IMR-90 (cell line): ENCODE measurements at regions not wholly inside any gene's neighbourhood (a gene's known extent, or its start where the extent isn't known, plus 50 kb on each side); places are given as distances from the start of the nearest gene placed in this dataset.

Experiments used
- ATAC-seq: fragments of 200-7000 bp; cut with Tn5 transposase; 2 replicates; pipeline ENCODE4 v1.9.1; 2020; ENCODE audit warnings: low read depth, mild to moderate bottlenecking, moderate library complexity
- BruUV-seq: library from RNA; stranded (reverse); fragments of 400-500 nt; replicated peaks from 2 replicates; lab custom pipeline; 2021; lab: Mats Ljungman, UMichigan
- CTCF ChIA-PET: fragments of 300-600 bp; formaldehyde crosslinking; extraction: SDS; loops from one replicate; lab custom pipeline; 2021; ENCODE audit warnings: antibody characterized with exemption; lab: Yijun Ruan, JAX
- POLR2A ChIA-PET: fragments of 300-600 bp; sonication (Branson Sonifier 250); formaldehyde crosslinking; loops from one replicate; lab custom pipeline; 2022; ENCODE audit warnings: antibody characterized with exemption; ENCODE audit not compliant: unreplicated experiment; lab: Charles Lee
- DNase-seq: peaks from one replicate; pipeline ENCODE4 v3.0.0; 2013
- H2AFZ ChIP-seq: replicated peaks from 2 replicates; pipeline ENCODE3; 2013; ENCODE audit warnings: low read length, mild to moderate bottlenecking; ENCODE audit not compliant: poor library complexity
- H2AK5ac ChIP-seq: 2 replicates; pipeline ENCODE4 v1.6.1; 2013; ENCODE audit warnings: low read depth, low read length, inconsistent platforms
- H2AK9ac ChIP-seq: replicated peaks from 2 replicates; pipeline ENCODE3; 2013; ENCODE audit warnings: mild to moderate bottlenecking, low read depth, low read length, moderate library complexity; ENCODE audit not compliant: poor library complexity
- H2BK120ac ChIP-seq: 2 replicates; pipeline ENCODE4 v1.6.1; 2013; ENCODE audit warnings: low read depth, low read length, inconsistent platforms
- H2BK15ac ChIP-seq: 3 replicates; pipeline ENCODE4 v1.6.1; 2013; ENCODE audit warnings: low read depth, low read length, inconsistent platforms
- H2BK20ac ChIP-seq: 2 replicates; pipeline ENCODE4 v1.6.1; 2013; ENCODE audit warnings: low read depth, mild to moderate bottlenecking, inconsistent platforms, low read length, moderate library complexity
- H2BK5ac ChIP-seq: 2 replicates; pipeline ENCODE4 v1.6.1; 2013; ENCODE audit warnings: mild to moderate bottlenecking, low read depth, low read length, inconsistent platforms; ENCODE audit not compliant: poor library complexity, severe bottlenecking
- H3K14ac ChIP-seq: replicated peaks from 2 replicates; pipeline ENCODE4 v1.6.1; 2013; ENCODE audit warnings: low read depth, low read length, inconsistent platforms
- H3K18ac ChIP-seq: 2 replicates; pipeline ENCODE4 v1.6.1; 2013; ENCODE audit warnings: low read depth, low read length, control low read depth
- H3K23ac ChIP-seq: 2 replicates; pipeline ENCODE4 v1.6.1; 2013; ENCODE audit warnings: low read depth, low read length, inconsistent platforms
- H3K27ac ChIP-seq: 2 replicates; pipeline ENCODE4 v1.5.1; 2013; ENCODE audit warnings: mild to moderate bottlenecking, control low read depth, low read length; ENCODE audit not compliant: insufficient read depth
- H3K27me3 ChIP-seq: 2 replicates; pipeline ENCODE4 v1.6.1; 2013; ENCODE audit warnings: low read length; ENCODE audit not compliant: control insufficient read depth, insufficient read depth
- H3K36me3 ChIP-seq: 2 replicates; pipeline ENCODE4 v1.6.1; 2013; ENCODE audit warnings: low read length, mixed read lengths; ENCODE audit not compliant: control insufficient read depth, insufficient read depth
- H3K4ac ChIP-seq: 2 replicates; pipeline ENCODE4 v1.6.1; 2013; ENCODE audit warnings: low read depth, low read length, inconsistent platforms
- H3K4me1 ChIP-seq: 2 replicates; pipeline ENCODE4 v1.6.1; 2013; ENCODE audit warnings: low read length, mixed read lengths; ENCODE audit not compliant: control insufficient read depth, insufficient read depth
- H3K4me2 ChIP-seq: 2 replicates; pipeline ENCODE4 v1.6.1; 2013; ENCODE audit warnings: low read depth, mild to moderate bottlenecking, control low read depth, low read length, moderate library complexity
- H3K4me3 ChIP-seq: 2 replicates; pipeline ENCODE4 v1.5.1; 2013; ENCODE audit warnings: low read depth, mild to moderate bottlenecking, control low read depth, low read length, moderate library complexity; ENCODE audit not compliant: insufficient read depth
- H3K56ac ChIP-seq: 2 replicates; pipeline ENCODE4 v1.6.1; 2013; ENCODE audit warnings: low read length, inconsistent platforms; ENCODE audit not compliant: insufficient read depth; ENCODE audit errors: extremely low read depth
- H3K79me1 ChIP-seq, 2 experiments: 2 replicates each; pipeline ENCODE4 v1.6.1; 2013; ENCODE audit warnings: low read length in 2 of 2, inconsistent platforms in 1 of 2, low read depth in 1 of 2
- H3K9ac ChIP-seq: 2 replicates; pipeline ENCODE4 v1.6.1; 2013; ENCODE audit warnings: low read depth, low read length, control low read depth
- H3K9me1 ChIP-seq: 2 replicates; pipeline ENCODE4 v1.6.1; 2013; ENCODE audit warnings: low read length, inconsistent platforms; ENCODE audit not compliant: insufficient read depth
- H3K9me3 ChIP-seq: 2 replicates; pipeline ENCODE4 v1.6.1; 2013; ENCODE audit warnings: low read length; ENCODE audit not compliant: control insufficient read depth, insufficient read depth
- H4K20me1 ChIP-seq: 2 replicates; pipeline ENCODE4 v1.6.1; 2013; ENCODE audit warnings: low read length, inconsistent platforms; ENCODE audit not compliant: insufficient read depth
- H4K5ac ChIP-seq: 2 replicates; pipeline ENCODE4 v1.6.1; 2013; ENCODE audit warnings: mild to moderate bottlenecking, low read depth, low read length, control low read depth
- H4K8ac ChIP-seq, 2 experiments: 2 replicates each; pipeline ENCODE4 v1.6.1; 2013; ENCODE audit warnings: low read depth in 2 of 2, low read length in 2 of 2, control low read depth in 1 of 2, inconsistent platforms in 1 of 2
- H4K91ac ChIP-seq: 2 replicates; pipeline ENCODE4 v1.6.1; 2013; ENCODE audit warnings: low read depth, low read length, inconsistent platforms; ENCODE audit not compliant: insufficient read depth
- BHLHE40 ChIP-seq: fragments of 150-350 bp; IDR thresholded peaks from 2 replicates; pipeline ENCODE4 v1.6.1; 2016; ENCODE audit warnings: mild to moderate bottlenecking, low read depth, low read length
- CEBPB ChIP-seq: IDR thresholded peaks from 2 replicates; pipeline ENCODE4 v1.6.1; 2012; ENCODE audit warnings: low read depth, low read length, improper control_type of control experiment
- CHD1 ChIP-seq: IDR thresholded peaks from 2 replicates; pipeline ENCODE4 v1.6.1; 2012; ENCODE audit warnings: low read depth, low read length, improper control_type of control experiment
- FOS ChIP-seq: fragments of 150-350 bp; IDR thresholded peaks from 2 replicates; pipeline ENCODE4 v1.6.1; 2016; ENCODE audit warnings: low read depth, low read length
- MAFK ChIP-seq: IDR thresholded peaks from 2 replicates; pipeline ENCODE4 v1.6.1; 2012; ENCODE audit warnings: low read depth, low read length, improper control_type of control experiment
- MAZ ChIP-seq: IDR thresholded peaks from 2 replicates; pipeline ENCODE4 v1.6.1; 2012; ENCODE audit warnings: low read depth, mild to moderate bottlenecking, low read length, improper control_type of control experiment, moderate library complexity, borderline replicate concordance
- RAD21 ChIP-seq: IDR thresholded peaks from 2 replicates; pipeline ENCODE4 v1.6.1; 2012; ENCODE audit warnings: low read length, improper control_type of control experiment
- WGBS, 2 experiments: methylation state at CpG; one replicate each; pipeline versions ENCODE4 v1.1.5 to v1.1.7; 2013; ENCODE audit warnings: missing lambda C conversion rate in 2 of 2; ENCODE audit not compliant: insufficient read length in 1 of 2; ENCODE audit errors: extremely low coverage in 2 of 2; 5-methylcytosine and 5-hydroxymethylcytosine counted together
- dilution Hi-C: fragments of 300-500 bp; cut with HindIII; formaldehyde crosslinking; loops from one replicate; pipeline ENCODE4 v1.14.3; 2018; ENCODE audit warnings: low sequenced_read_pairs; ENCODE audit not compliant: unreplicated experiment
- in situ Hi-C: fragments of 300-500 bp; cut with MboI; formaldehyde crosslinking; loops from 3 replicates; pipeline ENCODE4 v1.14.3; 2019; ENCODE audit warnings: low sequenced_read_pairs, inconsistent platforms, mixed read lengths
- intact Hi-C: fragments of 100-400 bp; cut with micrococcal nuclease; formaldehyde crosslinking; loops from 2 replicates; pipeline ENCODE4 v1.10.0; 2022
- TF ChIP-seq, protein P1 (sequence below): fragments of 150-350 bp; IDR thresholded peaks from 2 replicates; pipeline ENCODE4 v1.6.1; 2016; ENCODE audit warnings: low read depth, mild to moderate bottlenecking, low read length, moderate library complexity, borderline replicate concordance

DNA sequence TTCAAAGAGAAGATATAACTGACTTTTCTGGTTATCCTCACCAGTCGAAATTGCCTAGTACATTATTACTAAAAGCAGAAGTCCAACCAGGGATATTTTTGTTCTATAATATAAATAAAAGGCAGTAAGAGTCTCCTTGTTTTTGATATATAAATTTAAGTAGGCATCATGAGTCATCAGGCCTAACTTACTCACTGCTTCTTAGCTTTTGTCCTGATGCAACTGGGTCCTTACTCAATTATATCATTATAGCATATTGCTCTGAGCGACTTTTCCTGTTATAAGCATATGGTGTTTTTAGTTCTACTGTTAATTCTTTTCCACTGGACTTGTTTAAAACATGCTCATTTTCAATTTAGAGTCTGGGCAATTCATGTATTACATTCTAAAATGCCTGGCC is 910.1 kb downstream of the MCTP2 start:
- Histone ChIP-seq H3K4me1 (peaks cover 3% of the 10 kb centered on the region), H4K8ac (no peak overlapping the region), H3K23ac (no peak overlapping the region), H2BK20ac (no peak overlapping the region), H3K18ac (no peak overlapping the region; the same call in 1 of the 2 replicates), H2BK120ac (no peak overlapping the region), H2AK5ac (no peak overlapping the region), H2AFZ (no peak overlapping the region), H3K4me2 (0 out of 2 replicates have a peak overlapping the region, but pooled peaks have one; percentile 47), H2BK15ac (no peak overlapping the region), H2BK5ac (no peak overlapping the region), H3K9me1 (no peaks in the 10 kb centered on the region), H3K56ac (no peak overlapping the region), H3K27me3 (no peaks in the 10 kb centered on the region), H4K20me1 (no peaks in the 10 kb centered on the region), H4K91ac (no peak overlapping the region), H3K9ac (no peak overlapping the region), H3K4me3 (no peak overlapping the region), H3K36me3 (no peaks in the 10 kb centered on the region), H4K5ac (no peak overlapping the region; the same call in 1 of the 2 replicates), H3K79me1 (no peaks in the 10 kb centered on the region), H3K14ac (no peak overlapping the region), H3K4ac (no peak overlapping the region), H2AK9ac (no peak overlapping the region), H3K27ac (no peak overlapping the region), H3K9me3 (no peaks in the 10 kb centered on the region)
- ChIA-PET CTCF (interaction anchor here (1.2 kb wide), 1 partner anchor 21 kb away, joined by 3 read pairs; no protein-coding TSS in a partner anchor), POLR2A (interaction anchor here (0.5 kb wide), 1 partner anchor 98 kb away, joined by 6 read pairs; no protein-coding TSS in a partner anchor)
- ATAC-seq = peak; percentile 77
- TF ChIP-seq MAZ (no peak), MAFK (no peak), CEBPB (peak; percentile 75; the same call in 1 of the 2 replicates), BHLHE40 (peak; percentile 8; the same call in 1 of the 2 replicates), CHD1 (no peak), RAD21 (no peak), FOS (peak; percentile 73; the same call in 1 of the 2 replicates)
- TF ChIP-seq, protein P1, sequence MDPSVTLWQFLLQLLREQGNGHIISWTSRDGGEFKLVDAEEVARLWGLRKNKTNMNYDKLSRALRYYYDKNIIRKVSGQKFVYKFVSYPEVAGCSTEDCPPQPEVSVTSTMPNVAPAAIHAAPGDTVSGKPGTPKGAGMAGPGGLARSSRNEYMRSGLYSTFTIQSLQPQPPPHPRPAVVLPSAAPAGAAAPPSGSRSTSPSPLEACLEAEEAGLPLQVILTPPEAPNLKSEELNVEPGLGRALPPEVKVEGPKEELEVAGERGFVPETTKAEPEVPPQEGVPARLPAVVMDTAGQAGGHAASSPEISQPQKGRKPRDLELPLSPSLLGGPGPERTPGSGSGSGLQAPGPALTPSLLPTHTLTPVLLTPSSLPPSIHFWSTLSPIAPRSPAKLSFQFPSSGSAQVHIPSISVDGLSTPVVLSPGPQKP = no peak
- peak; percentile 84 for DNase-seq
- dilution Hi-C loops = no loop called here
- WGBS, 2 experiments = no CpG with 5 or more reads among the region's 2 CpGs
- intact Hi-C loops = no loop called here
- no TSS peak for BruUV-seq
- in situ Hi-C loops = no loop called here
